LNCaP clone FGC (cell line): ENCODE measurements at regions not wholly inside any gene's neighbourhood (a gene's known extent, or its start where the extent isn't known, plus 50 kb on each side); places are given as distances from the start of the nearest gene placed in this dataset.

ENCODE experiments used
- DNase-seq: peaks from one replicate; pipeline ENCODE4 v3.0.0-alpha.2; 2011; ENCODE audit warnings: low read depth
- H3K4me3 ChIP-seq: 2 replicates; pipeline ENCODE4 v1.5.1; 2011; ENCODE audit warnings: mild to moderate bottlenecking, low read depth, low read length, control low read depth
- TF ChIP-seq, protein P1 (sequence below): IDR thresholded peaks from 2 replicates; pipeline ENCODE4 v1.5.1; 2012; ENCODE audit warnings: mild to moderate bottlenecking; ENCODE audit not compliant: control insufficient read depth, insufficient read depth; ENCODE audit errors: extremely low read depth

DNA sequence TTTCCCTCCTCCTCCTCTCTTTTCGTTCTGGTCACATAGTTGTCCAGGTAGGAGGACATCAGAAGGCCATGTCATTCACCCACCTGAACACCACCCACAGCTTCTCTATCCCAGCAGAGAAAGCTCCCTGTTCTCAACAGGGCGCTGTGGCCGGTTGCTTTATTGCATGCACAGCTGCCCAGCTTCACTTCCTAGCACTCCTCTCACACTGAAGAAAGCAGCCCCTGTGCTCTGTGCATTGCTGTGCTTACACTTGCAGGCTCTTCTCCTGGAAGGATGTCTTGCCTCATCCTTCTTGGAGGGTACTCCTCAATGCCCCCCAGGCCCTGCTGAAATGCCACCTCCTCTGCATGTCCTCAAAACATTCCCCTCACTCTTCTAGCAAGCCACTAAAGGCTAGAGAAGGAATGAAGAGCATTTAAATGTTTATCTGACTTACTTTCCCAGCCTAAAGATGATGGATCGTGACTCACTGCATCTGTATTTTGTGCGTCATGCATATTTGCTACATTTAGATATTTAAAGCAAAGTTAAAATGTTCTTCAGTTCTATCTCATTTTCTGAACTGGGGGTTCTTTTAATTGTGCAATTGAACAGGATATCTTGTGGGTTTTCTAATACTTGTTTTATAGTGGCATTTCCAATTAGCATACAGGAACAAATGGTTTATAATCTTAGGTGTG is 186.4 kb upstream of the PUDP start:
- H3K4me3 ChIP-seq, result no peak overlapping the region
- TF ChIP-seq, protein P1, sequence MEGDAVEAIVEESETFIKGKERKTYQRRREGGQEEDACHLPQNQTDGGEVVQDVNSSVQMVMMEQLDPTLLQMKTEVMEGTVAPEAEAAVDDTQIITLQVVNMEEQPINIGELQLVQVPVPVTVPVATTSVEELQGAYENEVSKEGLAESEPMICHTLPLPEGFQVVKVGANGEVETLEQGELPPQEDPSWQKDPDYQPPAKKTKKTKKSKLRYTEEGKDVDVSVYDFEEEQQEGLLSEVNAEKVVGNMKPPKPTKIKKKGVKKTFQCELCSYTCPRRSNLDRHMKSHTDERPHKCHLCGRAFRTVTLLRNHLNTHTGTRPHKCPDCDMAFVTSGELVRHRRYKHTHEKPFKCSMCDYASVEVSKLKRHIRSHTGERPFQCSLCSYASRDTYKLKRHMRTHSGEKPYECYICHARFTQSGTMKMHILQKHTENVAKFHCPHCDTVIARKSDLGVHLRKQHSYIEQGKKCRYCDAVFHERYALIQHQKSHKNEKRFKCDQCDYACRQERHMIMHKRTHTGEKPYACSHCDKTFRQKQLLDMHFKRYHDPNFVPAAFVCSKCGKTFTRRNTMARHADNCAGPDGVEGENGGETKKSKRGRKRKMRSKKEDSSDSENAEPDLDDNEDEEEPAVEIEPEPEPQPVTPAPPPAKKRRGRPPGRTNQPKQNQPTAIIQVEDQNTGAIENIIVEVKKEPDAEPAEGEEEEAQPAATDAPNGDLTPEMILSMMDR, result no peak
- no peak for DNase-seq

GRCh38 chrX:7330971-7331746 is 183.2 kb upstream of the PUDP start:
- no peak for DNase-seq
- no peak overlapping the region for H3K4me3 ChIP-seq
- TF ChIP-seq, protein P1, result no peak

- TF ChIP-seq, protein P1, result no peak
- H3K4me3 ChIP-seq, result no peak overlapping the region
- DNase-seq, result no peak
Measured at GRCh38 chrX:7330556-7330955, 182.6 kb upstream of the PUDP start.

- H3K4me3 ChIP-seq, result no peak overlapping the region
- DNase-seq, result no peak
- TF ChIP-seq, protein P1, result 0 out of 2 replicates have a peak, but pooled peaks have one; percentile 3
Measured at GRCh38 chrX:7318661-7319060, 170.7 kb upstream of the PUDP start.

- DNase-seq, result no peak
- H3K4me3 ChIP-seq, result no peak overlapping the region
- TF ChIP-seq, protein P1, result no peak
Measured at GRCh38 chrX:7318241-7318640, 170.3 kb upstream of the PUDP start.

GRCh38 chrX:7316887-7317286 is 168.9 kb upstream of the PUDP start:
- TF ChIP-seq, protein P1, result no peak
- no peak overlapping the region for H3K4me3 ChIP-seq
- no peak for DNase-seq
